GM12892 (cell line): ENCODE measurements at regions not wholly inside any gene's neighbourhood (a gene's known extent, or its start where the extent isn't known, plus 50 kb on each side); places are given as distances from the start of the nearest gene placed in this dataset.

Source experiments
- POLR2A ChIP-seq: IDR thresholded peaks from 2 replicates; pipeline ENCODE4 v1.6.1; 2011; ENCODE audit warnings: low read depth, low read length, control low read depth
- POLR2AphosphoS5 ChIP-seq: IDR thresholded peaks from 2 replicates; pipeline ENCODE4 v1.6.1; 2011; ENCODE audit warnings: low read depth, low read length, control low read depth
- TAF1 ChIP-seq: IDR thresholded peaks from 2 replicates; pipeline ENCODE4 v1.6.1; 2011; ENCODE audit warnings: low read depth, mild to moderate bottlenecking, control low read depth, low read length, borderline replicate concordance

GRCh38 chr2:53108246-53108645, 659.4 kb upstream of the CHAC2 start:
- TF ChIP-seq POLR2A (no peak), POLR2AphosphoS5 (no peak), TAF1 (no peak)
